Brain microvascular endothelial cell (primary cell): ENCODE measurements at regions not wholly inside any gene's neighbourhood (a gene's known extent, or its start where the extent isn't known, plus 50 kb on each side); places are given as distances from the start of the nearest gene placed in this dataset.

ENCODE experiments used
- DNase-seq: peaks from one replicate; pipeline ENCODE4 v3.0.0-alpha.2; 2020
- H3K27ac ChIP-seq: fragments of 250-450 bp; sonication (Bioruptor Pico); 2 replicates; pipeline ENCODE4 v1.5.1; 2020; ENCODE audit warnings: mild to moderate bottlenecking, moderate library complexity
- H3K27me3 ChIP-seq: fragments of 250-450 bp; sonication (Bioruptor Pico); replicated peaks from 2 replicates; pipeline ENCODE4 v1.5.1; 2020; ENCODE audit warnings: mild to moderate bottlenecking
- H3K36me3 ChIP-seq: fragments of 250-450 bp; sonication (Bioruptor Pico); replicated peaks from 2 replicates; pipeline ENCODE4 v1.5.1; 2020; ENCODE audit warnings: mild to moderate bottlenecking
- H3K4me3 ChIP-seq: 2 replicates; pipeline ENCODE4 v1.5.1; 2011; ENCODE audit warnings: low read depth, mild to moderate bottlenecking, control low read depth, low read length, moderate library complexity
- CTCF ChIP-seq: IDR thresholded peaks from 2 replicates; pipeline ENCODE4 v1.5.1; 2011; ENCODE audit warnings: low read depth, mild to moderate bottlenecking, moderate library complexity, low read length, control low read depth, inconsistent platforms; ENCODE audit errors: missing control alignments
- in situ Hi-C: cut with HindIII; loops from 2 replicates; pipeline ENCODE4 v1.10.0; 2017; ENCODE audit warnings: low sequenced_read_pairs, low pct_ligation_motif_present

- in situ Hi-C loops = no loop called here
- Histone ChIP-seq H3K27me3 (no peaks in the 10 kb centered on the region), H3K36me3 (no peaks in the 10 kb centered on the region), H3K4me3 (no peak overlapping the region), H3K27ac (no peak overlapping the region)
- no peak for TF ChIP-seq CTCF
- DNase-seq = no peak
These were observed 245.5 kb upstream of the COPS8 start for GRCh38 chr2:236840215-236840614.

- TF ChIP-seq CTCF = no peak
- Histone ChIP-seq H3K4me3 (no peak overlapping the region), H3K36me3 (no peaks in the 10 kb centered on the region), H3K27me3 (no peaks in the 10 kb centered on the region), H3K27ac (no peak overlapping the region)
- in situ Hi-C loops = no loop called here
- DNase-seq = no peak
These were observed 244.8 kb upstream of the COPS8 start for GRCh38 chr2:236840857-236841256.

- no peak overlapping the region for H3K27ac ChIP-seq
- no peaks in the 10 kb centered on the region for H3K36me3 ChIP-seq
- no peaks in the 10 kb centered on the region for H3K27me3 ChIP-seq
- in situ Hi-C loops = no loop called here
- no peak overlapping the region for H3K4me3 ChIP-seq
- TF ChIP-seq CTCF = no peak
- DNase-seq = no peak
These were observed 244.3 kb upstream of the COPS8 start for GRCh38 chr2:236841389-236841788.

- no peaks in the 10 kb centered on the region for H3K36me3 ChIP-seq
- H3K4me3 ChIP-seq = no peak overlapping the region
- no peak for TF ChIP-seq CTCF
- in situ Hi-C loops = no loop called here
- no peaks in the 10 kb centered on the region for H3K27me3 ChIP-seq
- no peak overlapping the region for H3K27ac ChIP-seq
- no peak for DNase-seq
These were observed 242.3 kb upstream of the COPS8 start for GRCh38 chr2:236843161-236843968.

- Histone ChIP-seq H3K4me3 (no peak overlapping the region), H3K27me3 (no peaks in the 10 kb centered on the region), H3K36me3 (no peaks in the 10 kb centered on the region), H3K27ac (no peak overlapping the region)
- in situ Hi-C loops = no loop called here
- no peak for TF ChIP-seq CTCF
- no peak for DNase-seq
These were observed 241.0 kb upstream of the COPS8 start for GRCh38 chr2:236844711-236845110.

GRCh38 chr2:236847023-236847422 lies 238.7 kb upstream of the COPS8 start:
- Histone ChIP-seq H3K4me3 (no peak overlapping the region), H3K27me3 (no peaks in the 10 kb centered on the region), H3K27ac (no peak overlapping the region), H3K36me3 (no peaks in the 10 kb centered on the region)
- in situ Hi-C loops = no loop called here
- no peak for TF ChIP-seq CTCF
- DNase-seq = no peak
